ENCODE measurements at regions not wholly inside any gene's neighbourhood (a gene's known extent, or its start where the extent isn't known, plus 50 kb on each side); places are given as distances from the start of the nearest gene placed in this dataset.
A peak's percentile ranks its signal among the peaks of the same experiment; 100 is the strongest.
"Not testable (repeated sequence)": the region's sequence is repeated elsewhere in the genome, so short reads cannot be mapped to it uniquely, and the experiment has no call there.

DNA sequence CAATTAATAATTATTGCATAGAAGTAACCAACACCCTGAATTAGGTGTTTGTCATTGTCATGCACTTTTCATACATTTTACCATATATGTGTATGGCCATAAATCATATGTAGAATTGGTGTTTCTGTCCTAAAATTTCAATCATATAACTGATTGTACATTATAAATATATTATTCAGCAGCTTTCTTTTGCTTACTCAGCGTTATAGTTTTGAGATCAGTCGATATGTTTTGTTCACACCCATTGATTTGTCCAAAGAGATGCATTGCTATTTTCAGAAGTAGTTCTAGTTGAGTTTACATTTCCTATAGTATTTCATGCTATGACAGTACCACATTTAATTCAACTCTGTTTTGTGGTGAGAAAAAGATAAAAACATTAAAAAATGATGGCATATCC is 50.5 kb upstream of the PARP4 start:
- no peak for DNase-seq (ENCODE audit: low spot score)

DNA sequence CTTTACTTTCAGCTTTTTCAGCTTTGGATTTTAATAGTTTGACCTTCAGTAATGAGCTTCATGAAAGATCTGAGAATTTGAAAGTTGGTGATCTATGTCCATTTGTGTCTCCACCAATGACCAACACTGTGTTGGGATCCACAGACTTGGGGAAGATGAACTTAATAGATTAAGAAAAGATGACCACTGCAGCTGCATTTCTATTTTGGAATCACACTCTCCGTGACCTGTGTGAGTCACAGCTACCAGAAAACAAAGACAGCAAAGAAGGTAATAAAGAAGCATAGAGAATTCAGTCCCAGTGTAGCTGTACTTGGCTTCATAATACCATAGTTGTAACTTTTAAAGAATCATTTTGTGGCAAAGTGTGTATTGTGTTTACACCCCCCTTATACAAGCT is 51.4 kb upstream of the PARP4 start:
- DNase-seq (ENCODE audit: low spot score): peak; percentile 13

DNA sequence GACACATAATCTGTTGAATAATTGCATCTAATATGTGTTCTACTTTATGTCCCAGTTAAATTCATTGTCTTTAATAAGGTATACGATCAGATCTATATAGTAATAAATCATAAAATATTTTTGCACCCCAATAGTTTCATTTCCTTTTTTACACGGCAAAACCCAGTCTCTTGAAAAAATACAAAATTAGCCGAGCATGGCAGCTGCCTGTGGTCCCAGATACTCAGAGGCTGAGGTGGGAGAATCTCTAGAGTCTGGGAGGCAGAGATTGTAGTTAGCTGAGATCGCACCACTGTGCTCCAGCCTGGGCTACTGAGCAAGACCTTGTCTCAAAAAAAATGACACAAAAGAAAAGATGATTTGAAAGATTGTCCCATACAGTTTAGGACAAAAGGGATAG is 52.3 kb upstream of the PARP4 start:
- DNase-seq (ENCODE audit: low spot score): no peak

DNA sequence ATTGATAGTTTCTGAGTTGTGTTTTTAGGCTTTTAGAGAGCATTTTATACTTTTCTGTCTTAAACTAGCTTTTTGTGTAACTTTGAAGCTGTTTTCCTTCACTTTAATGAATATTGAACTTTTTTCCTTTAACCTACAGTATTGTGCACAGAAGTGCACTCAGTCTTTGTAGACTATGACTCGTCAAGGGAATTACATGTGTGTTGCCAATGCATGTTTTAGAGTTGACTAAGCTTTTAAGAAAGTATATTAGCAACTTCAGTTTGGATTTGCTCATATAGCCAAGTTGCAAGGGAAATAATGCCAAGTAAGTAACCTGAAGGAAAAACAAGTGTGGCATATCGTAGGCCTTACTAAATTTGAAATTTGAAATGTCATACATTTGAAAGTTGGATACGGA is 55.0 kb upstream of the PARP4 start:
- DNase-seq (ENCODE audit: low spot score): not testable (repeated sequence)

DNA sequence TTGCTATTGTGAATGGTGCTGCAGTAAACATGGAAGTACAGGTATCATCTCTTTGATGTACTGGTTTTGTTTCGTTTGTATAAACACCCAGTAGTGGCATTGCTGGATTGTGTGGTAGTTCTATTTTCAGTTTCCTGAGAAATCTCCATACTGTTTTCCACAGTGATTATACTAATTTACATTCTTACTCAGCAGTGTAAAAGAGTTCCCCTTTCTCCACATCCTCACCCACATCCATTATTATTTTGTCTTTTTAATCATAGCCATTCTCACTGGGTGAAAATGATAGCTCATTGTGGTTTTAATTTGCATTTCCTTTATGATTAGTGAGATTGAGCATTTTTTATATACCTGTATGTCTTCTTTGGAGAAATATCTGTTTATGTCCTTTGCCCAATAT is 62.3 kb upstream of the PARP4 start:
- no peak for DNase-seq (ENCODE audit: low spot score)

DNA sequence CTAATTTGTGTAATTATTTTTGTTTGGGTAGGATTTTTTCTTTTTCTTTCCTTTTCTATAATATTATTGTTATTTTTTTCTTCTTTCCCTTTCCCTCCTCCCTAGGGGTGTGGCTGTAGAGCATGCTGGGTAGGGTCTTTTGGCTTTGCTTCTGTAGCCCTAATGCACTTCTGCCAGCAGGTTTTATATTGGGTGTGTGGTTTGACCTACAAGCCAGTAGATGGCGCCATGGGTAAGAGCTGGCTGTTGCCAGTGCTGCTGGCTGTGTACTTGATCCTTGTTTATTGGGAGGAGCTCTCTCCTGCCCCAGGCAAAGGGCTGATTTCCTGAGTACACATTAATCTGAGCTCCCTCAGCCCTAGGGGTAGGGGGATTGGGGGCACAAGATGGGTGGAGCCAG is 67.7 kb upstream of the PARP4 start:
- not testable (repeated sequence) for DNase-seq (ENCODE audit: low spot score)

DNA sequence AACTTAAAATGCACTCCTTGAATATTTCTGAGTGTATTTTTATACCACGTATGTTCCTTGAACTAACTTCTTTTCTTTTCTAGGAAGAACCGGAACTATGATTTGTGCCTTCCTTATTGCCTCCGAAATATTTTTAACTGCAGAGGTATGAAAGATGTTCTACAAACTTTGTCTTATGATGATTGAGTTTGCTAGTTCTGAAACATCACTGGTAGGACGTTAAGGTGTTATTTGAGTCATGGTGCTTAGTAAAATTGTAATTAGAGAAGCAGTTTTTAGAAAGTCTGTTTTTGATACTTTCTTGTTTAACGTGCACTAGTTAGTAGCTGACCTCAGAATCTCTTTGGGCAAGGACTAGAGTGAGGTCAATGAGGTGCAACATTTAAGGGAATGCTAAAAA is 69.0 kb upstream of the PARP4 start:
- DNase-seq (ENCODE audit: low spot score): not testable (repeated sequence)

DNA sequence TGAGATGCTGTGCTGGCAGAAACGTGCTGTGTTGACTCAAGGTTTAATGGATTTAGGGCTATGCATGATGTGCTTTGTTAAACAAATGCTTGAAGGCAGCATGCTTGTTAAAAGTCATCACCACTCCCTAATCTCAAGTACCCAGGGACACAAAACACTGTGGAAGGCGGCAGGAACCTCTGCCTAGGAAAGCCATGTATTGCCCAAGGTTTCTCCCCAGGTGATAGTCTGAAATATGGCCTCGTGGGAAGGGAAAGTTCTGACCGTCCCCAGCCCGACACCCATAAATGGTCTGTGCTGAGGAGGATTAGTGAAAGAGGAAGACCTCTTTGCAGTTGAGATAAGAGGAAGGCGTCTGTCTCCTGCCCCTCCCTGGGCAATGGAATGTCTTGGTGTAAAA is 79.1 kb upstream of the PARP4 start:
- DNase-seq (ENCODE audit: low spot score): not testable (repeated sequence)

DNA sequence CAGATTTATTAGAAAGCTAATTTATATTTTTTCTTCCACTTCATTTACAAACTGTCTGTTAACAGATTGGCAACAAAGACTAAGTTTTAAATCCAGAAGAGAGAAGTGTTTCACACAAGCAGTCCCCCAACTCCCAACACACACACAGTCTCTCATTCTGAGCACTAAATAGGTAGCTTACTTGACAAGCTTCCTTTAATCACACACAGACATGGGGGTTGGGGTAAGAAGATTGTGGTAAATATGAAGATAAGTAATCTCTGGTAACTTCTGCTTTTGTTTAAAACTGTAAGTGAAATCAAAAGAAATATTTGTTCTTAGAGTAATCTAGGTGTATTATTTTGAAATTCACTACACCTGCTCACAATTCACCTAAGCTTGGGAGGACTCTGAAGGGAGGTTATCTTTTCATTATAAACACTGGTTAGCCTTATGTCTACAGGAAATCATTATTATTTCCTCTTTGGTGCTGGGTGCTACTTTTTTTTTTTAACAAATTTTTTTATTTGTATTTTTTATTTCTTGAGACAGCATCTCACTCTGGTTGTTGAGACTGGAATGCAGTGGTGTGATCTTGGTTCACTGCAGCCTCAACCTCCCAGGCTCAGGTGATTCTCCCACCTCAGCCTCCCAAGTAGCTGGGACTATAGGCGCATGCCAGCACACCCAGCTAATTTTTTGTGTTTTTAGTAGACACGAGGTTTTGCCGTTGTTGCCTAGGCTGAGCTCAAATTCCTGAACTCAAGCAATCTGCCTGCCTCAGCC is 82.1 kb upstream of the ATP12A start:
- DNase-seq (ENCODE audit: low spot score): not testable (repeated sequence)

DNA sequence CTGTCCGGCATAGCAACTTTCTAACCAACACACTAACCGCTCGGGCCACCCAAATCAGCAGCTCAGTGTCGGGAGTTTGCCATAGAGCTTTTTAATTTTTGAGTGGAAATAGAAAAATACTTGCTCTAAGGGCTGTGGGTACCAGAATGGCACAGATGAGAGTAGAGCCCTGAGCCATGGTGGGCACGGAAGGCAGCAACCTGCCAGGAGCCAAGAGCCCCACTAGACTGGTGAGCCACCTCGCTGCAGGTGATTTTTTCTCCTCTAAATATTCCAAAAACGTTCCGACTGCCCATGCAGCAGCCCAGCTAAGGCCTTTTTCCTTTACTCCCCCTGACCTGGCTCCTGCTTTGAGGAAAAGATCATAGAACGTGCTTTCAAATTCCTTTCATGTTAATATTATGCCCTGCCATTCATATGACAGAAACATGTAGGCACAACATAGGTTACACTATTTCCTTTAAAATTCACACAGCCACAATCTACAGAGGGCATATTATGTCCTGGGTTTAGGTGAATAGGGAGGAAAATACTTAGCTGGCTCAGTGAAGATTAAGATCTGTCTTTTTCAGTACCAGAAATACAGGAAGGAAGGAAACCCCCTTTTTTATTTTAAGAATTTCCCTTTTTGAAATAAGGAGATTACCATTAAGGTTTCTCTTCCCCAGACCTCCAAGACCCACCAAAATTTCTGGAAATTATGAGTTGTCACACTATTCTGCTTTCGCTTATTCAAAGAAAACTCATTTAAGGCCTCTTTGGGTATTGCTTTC is 81.0 kb upstream of the ATP12A start:
- DNase-seq (ENCODE audit: low spot score): not testable (repeated sequence)

DNA sequence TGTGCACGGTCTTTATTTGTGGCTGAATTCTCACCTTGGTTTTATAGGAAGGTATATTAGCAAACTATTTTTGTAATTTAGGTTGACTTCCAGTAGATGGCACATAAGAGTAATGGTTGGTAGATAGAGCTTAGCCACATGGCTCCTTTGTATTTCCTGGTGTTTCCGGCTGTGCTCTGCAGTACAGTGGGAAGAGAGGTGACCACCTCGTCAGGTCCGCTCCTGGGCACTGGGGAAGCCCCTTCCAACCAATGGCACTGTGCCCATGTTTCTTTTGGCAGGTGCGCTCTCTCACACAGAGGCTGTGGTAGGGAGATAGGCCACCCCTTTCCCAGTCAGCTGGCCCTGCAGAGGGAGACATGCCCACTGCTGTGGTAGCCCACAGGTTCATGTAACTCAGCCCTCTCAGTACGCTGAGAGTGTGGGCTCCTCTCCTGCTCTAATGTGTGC is 74.3 kb upstream of the ATP12A start:
- peak; percentile 64 for DNase-seq (ENCODE audit: low spot score)

DNA sequence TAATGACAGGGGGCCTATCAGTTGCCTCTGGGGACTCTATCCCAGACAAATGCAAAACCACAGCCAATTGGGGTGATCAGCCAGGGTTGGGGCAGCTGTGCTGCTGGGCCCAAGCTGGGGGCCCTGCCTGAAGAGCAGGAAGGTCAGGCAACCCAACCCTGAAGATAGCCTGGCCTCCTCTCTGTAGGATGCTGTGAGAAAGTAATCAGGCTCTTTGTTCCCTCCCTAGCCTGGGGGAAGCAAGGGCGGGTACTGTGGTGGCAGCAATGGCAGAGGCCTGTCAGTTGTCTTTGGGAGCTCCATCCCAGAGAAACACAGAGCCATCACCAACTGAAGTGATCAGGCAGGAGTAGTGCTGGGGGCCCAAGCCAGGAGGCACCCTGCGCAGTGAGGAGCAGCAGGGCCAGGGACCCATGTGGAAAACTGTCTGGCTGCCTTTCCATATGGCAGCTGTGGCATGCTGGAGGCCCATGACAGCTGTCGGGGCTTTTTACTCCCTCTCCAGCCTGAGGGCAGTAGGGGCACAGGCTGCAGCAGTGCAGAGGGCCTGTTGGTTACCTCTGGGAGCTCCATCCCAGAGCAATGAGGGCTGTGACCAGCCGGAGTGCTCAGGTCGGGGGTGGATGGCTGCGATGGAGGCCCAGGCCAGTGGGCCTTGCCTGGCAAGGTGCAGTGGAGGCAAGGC is 73.6 kb upstream of the ATP12A start:
- no peak for DNase-seq (ENCODE audit: low spot score)

DNA sequence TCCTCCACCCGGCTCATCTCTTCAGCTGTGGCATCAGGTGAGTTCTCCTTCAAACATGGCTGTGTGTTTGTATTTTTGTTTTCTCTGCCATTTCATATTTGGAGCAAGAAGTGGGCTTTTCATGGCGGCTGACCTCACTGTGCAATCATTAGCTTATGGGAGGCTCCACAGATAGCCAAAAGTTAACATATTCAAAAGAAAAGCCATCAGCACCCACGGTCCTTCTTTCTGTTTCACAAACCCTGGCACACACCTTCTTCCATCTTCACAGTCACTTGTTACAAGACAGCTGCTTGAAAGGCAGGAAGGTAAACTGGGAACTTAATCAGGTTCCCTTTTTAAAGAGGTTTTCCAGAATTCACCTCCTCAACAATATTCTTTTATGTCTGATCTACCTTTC is 69.3 kb upstream of the ATP12A start:
- no peak for DNase-seq (ENCODE audit: low spot score)

DNA sequence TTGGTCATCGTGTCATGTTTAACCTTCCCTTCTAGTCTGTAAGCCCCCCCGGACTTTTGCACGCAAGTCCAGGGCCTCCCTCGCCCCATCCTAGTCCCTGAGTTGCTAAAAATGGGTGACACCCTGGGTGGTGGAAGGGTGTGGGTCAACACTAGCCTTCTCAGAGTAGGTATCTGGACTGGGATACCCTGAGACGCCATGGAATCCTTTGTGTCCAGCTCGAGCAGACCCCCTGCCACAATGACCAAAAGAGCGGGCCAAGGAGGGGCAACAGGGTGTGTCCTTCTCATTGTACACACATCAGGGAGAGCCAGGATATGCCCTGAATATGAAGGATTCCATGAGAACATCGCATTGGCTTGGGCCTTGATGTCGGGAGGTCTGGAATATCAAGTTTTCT is 67.5 kb upstream of the ATP12A start:
- DNase-seq (ENCODE audit: low spot score): no peak

DNA sequence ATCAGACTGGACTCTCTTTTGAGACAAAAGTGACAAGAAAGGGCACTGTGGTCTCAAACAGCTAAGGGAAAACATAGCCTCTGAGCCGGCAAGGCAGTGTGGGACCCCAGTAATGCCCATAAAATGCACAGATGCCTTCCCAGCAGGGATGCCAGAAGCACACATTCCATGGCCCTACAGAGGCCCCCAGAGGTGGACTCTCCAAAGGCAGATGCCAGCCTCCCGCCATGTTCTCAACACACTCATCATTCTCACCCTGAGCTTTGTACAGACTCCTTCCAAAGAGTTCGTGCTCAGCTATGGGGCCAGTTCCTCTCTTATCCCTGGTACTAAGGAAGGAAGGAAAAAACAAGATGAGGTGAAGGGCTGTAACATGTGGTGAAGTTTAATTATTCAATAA is 67.1 kb upstream of the ATP12A start:
- DNase-seq (ENCODE audit: low spot score): no peak

DNA sequence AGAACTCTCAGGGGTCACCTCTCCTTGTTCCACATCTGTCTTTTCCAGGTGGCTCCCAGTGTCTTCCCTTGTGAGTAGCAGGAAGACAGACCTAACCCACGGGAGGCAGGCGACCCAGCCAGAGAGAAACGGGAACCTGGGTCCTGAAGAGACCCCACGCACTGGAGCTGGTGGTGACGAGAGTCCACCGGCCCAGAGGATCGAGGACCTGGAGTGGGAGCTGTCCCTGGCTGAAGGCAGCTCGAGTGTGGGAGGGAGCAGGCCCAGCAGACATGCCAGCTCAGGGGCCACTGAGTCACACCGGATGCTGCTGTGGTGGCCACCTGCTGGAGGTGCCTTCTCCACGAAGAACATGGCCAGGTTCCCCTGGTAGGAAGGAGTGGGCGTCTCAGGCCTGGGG is 66.5 kb upstream of the ATP12A start:
- no peak for DNase-seq (ENCODE audit: low spot score)

DNA sequence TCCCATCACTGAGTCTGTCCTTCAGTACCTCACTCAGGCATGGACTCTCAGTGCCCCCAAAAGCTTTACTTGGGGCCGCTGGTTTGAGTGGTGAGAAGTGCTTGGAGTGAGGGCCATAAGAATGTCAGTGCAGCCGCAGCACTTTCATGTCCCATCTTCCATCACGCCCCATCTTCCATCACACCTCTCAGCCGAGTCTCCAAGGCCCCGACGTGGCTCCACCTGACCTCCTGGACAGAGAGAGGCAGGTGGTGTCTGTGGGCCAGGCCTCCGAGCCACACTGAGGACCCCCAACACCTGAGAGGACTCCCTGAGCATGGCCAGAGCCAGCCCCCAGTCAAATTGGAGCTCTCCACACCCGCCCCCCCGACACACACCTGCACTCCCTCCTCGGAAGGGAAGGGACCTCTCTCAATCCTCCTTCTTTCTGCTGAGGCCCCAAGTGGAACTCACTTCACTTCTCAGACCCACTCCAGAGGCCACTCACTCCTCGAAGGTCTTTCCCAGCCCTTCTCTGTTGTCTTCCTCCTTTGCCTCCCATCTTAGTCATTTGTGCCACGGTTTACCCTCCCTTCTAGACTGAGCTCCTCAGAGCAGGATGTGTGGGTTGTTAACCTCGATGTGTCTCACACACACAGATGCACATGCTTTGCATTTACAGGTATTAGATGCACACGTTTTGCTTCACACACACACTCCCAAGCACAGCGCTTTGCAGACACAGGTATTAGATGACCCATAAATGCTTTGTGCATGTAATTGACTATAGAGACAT is 65.7 kb upstream of the ATP12A start:
- DNase-seq (ENCODE audit: low spot score): no peak

DNA sequence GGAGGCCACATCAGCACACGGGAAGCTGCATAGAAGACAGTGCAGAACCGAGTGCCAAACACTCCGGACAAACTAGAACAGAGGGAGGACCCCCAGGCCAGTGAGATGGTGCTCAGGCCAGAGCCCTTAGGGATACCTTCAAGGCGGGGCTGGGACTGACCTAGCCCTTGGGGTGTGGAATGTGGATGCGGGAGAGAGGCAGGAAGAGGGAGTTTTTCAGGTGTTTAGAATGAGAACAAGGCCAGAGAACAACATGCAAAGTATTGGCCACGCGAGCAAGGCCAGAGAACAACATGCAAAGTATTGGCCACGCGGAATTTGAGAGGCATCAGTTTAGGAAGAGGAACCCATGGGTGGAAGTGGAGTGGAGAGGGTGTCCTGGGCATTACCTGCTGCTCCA is 65.1 kb upstream of the ATP12A start:
- no peak for DNase-seq (ENCODE audit: low spot score)

DNA sequence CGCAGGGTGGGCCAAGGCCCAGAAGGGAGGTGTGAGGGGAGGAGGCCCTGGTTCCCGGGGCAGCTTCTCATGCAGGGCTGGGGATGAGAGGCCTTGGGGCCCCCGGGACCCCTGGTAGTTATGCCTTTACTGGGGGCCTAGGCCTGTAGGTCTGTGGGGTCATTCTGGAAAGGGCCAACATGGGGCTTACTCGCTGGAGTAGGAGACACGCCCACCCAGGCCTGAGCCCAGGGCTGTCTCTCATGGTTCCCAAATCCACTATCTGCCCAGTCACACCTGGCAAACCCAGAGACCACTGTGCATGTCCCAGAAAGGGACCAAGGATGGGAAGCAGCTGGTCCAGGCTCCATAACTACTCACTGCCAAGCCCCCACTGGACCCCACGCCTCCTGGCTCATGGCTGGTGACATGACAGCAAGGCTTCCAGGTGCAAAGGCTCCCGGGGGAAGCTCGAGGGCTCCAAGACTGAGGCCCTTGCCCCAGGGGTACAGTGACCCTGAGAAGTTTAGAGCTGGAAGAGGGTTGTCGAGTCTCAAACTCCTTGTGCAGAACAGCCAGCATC is 64.2 kb upstream of the ATP12A start:
- no peak for DNase-seq (ENCODE audit: low spot score)

DNA sequence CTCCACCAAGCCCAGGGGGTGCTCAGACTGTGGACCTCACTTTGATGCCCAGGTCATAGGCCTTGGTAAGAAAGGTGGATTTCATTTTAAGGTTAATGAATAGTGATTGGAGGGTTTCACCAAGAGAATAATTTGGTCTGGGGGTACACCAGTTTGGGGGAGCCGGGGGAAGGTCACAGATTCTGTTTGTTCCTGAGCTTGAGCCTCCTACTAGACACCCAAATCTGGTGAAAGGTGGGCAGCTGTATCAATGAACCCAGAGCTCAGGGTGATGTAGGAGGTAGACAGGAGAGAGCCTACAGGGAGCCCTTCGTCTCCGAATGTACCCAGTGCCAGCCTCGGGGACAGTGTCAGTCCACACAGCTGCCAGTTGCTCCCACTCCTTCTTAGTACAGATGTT is 63.7 kb upstream of the ATP12A start:
- DNase-seq (ENCODE audit: low spot score): no peak

DNA sequence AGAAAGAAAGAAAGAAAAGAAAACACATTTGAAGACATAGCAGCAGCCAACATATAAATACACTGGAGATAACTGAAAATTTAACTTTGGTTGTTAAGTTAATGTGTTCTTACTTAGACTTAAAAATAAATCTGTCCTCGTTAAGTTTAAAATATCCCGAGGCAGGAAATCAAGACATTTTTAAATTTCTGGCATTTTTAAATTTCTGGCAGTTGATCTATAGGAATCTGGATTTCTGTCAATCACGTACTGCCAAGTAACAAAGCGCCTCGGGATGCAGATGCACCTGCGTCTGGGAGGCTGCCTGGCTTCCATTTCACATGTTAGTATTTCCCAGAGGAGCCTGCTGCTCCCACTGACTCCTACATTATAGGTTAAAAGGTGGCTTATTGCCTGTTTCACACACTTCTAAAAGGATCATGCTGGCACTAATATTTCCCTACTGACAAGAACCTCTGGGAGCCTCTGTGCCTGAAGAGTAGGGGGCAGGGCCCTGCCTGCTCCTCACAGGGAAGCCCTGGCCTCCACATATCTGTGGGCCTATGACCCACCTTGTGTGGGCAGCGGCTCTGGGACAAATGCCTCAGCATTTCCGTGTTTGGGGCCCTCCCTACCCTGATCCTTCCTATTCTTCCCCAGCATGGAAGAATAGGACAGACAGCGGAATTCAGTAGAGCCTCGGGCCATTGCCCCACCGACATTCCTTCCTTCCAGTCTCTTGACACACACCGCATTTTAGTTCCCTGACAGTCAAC is 62.8 kb upstream of the ATP12A start:
- no peak for DNase-seq (ENCODE audit: low spot score)

Measured in COLO829 (cell line).